T-helper 1 cell treated with Interleukin-12 subunit alpha and Interleukin-12 subunit beta and Interleukin-4 antibody, amounts not matched to agents 30 μg/mL and 1 μg/mL, for 36 hours (primary cell): ENCODE measurements at regions not wholly inside any gene's neighbourhood (a gene's known extent, or its start where the extent isn't known, plus 50 kb on each side); places are given as distances from the start of the nearest gene placed in this dataset.

ENCODE experiments used
- H3K27ac Mint-ChIP-seq: one replicate; pipeline ENCODE4 v1.8.0; 2021; ENCODE audit warnings: mild to moderate bottlenecking, mixed read lengths
- H3K27me3 Mint-ChIP-seq: one replicate; pipeline ENCODE4 v1.8.0; 2021; ENCODE audit warnings: low read depth, mixed read lengths
- H3K36me3 Mint-ChIP-seq: one replicate; pipeline ENCODE4 v1.8.0; 2021; ENCODE audit warnings: low read depth, mixed read lengths
- H3K4me1 Mint-ChIP-seq: one replicate; pipeline ENCODE4 v1.8.0; 2021; ENCODE audit warnings: low read depth, mixed read lengths
- H3K4me3 Mint-ChIP-seq: one replicate; pipeline ENCODE4 v1.8.0; 2021; ENCODE audit warnings: mild to moderate bottlenecking, moderate library complexity, mixed read lengths
- H3K9me3 Mint-ChIP-seq: one replicate; pipeline ENCODE4 v1.8.0; 2021; ENCODE audit warnings: mixed read lengths

DNA sequence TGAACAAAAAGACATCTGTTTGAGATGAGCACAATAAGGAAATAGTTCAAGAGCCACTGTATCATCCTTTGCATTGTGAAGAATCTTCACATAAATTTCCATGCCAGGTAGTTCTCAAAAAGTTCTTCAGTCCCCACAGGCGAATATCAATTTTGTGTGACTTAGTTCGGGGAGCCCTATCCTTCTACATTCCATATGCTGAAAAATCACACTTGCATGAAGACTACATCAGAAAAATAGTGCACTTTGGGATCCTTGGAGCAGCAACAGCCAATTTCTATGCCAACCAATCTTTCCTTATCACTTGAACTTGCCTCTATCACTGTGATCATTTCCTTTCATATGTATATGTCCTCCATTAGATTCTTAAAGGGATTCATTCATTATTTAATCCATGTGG, 830.6 kb upstream of the POU3F3 start:
- no peak overlapping the region for H3K27ac Mint-ChIP-seq
- no peak overlapping the region for H3K4me3 Mint-ChIP-seq
- H3K4me1 Mint-ChIP-seq, result no peaks in the 10 kb centered on the region
- no peaks in the 10 kb centered on the region for H3K36me3 Mint-ChIP-seq
- no peaks in the 10 kb centered on the region for H3K27me3 Mint-ChIP-seq
- H3K9me3 Mint-ChIP-seq, result peaks cover under 1% of the 10 kb centered on the region

DNA sequence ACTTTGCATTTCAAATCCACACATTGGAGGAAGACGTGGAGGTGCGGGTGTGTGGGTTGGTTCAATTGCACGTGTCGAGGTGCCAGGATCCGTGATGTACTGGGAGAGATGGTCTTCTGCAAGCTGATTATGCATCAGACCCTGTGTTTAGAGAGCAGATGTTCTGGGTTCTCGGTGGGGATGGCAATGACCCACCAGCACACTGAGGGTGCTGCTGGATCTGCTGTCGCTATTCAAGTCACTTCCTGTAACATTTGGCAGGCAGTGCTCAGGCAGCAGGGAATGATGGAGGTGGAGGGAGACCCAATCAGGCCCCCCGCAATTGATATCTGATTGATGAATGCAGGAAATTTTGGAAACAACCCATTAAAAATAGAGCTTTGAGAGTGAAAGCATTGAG, 830.1 kb upstream of the POU3F3 start:
- Mint-ChIP-seq H3K9me3 (no peaks in the 10 kb centered on the region), H3K36me3 (no peaks in the 10 kb centered on the region), H3K4me3 (no peak overlapping the region), H3K27me3 (no peaks in the 10 kb centered on the region), H3K4me1 (no peaks in the 10 kb centered on the region), H3K27ac (no peak overlapping the region)

DNA sequence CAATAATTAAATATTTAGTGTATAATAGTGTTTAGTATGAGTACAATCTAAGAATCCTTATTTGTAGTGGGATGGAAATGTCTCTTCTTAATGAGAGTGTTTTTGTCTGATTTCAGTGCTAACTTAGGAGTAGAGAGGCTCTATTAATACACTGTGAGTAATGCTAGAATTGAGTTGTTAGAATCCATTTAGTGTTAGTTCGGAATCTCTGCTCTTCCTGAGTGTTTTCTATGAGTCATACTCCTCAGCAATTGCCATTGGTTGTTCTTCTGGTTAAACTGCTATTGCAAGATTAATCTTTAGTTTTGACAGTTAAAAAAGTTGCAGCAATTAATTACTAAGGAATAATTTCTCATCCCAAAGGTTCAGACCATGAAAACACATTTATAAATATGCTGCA, 828.6 kb upstream of the POU3F3 start:
- no peaks in the 10 kb centered on the region for H3K36me3 Mint-ChIP-seq
- no peak overlapping the region for H3K27ac Mint-ChIP-seq
- no peaks in the 10 kb centered on the region for H3K9me3 Mint-ChIP-seq
- H3K4me1 Mint-ChIP-seq, result no peaks in the 10 kb centered on the region
- no peaks in the 10 kb centered on the region for H3K27me3 Mint-ChIP-seq
- H3K4me3 Mint-ChIP-seq, result no peak overlapping the region

DNA sequence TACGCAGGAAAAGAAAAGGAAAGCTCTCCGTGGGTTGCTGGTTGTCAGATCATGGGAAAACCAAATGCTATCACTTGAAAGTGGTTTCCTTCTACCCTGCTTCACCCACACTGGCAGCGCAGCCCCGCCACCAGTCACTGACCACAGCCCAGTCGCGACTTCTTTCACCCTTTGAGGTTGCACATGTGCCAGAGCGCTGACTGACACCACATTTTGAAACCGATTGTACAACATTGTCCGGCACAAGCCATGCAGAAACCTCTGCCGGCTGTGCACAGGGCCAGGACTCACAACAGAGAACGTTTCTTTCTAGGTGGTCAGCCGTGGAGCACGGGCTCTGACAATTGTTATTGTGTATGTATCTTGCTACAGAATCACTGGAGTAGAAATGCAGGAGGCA, 827.2 kb upstream of the POU3F3 start:
- Mint-ChIP-seq H3K9me3 (no peaks in the 10 kb centered on the region), H3K4me3 (no peak overlapping the region), H3K36me3 (no peaks in the 10 kb centered on the region), H3K4me1 (no peaks in the 10 kb centered on the region), H3K27ac (no peak overlapping the region), H3K27me3 (no peaks in the 10 kb centered on the region)

DNA sequence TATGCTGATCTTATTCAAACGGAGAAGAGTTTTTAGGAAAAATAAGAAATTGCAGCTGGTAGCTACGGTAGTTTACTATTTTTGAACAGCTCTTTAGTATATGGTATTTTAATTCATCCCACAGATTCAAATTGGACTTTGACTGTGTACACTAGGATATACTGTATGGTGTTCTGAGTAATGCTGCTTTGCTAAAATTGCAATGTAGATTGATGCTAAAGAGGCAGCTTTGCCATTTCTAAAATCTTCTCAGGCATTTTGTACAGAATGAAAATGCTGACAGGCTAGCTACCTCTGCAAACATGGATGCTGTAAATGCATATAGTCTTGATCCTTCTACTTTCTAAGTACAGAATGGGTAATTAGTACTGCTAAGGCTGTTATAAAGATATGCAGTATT, 826.6 kb upstream of the POU3F3 start:
- Mint-ChIP-seq H3K9me3 (no peaks in the 10 kb centered on the region), H3K4me3 (no peak overlapping the region), H3K27me3 (no peaks in the 10 kb centered on the region), H3K27ac (no peak overlapping the region), H3K36me3 (no peaks in the 10 kb centered on the region), H3K4me1 (no peaks in the 10 kb centered on the region)

DNA sequence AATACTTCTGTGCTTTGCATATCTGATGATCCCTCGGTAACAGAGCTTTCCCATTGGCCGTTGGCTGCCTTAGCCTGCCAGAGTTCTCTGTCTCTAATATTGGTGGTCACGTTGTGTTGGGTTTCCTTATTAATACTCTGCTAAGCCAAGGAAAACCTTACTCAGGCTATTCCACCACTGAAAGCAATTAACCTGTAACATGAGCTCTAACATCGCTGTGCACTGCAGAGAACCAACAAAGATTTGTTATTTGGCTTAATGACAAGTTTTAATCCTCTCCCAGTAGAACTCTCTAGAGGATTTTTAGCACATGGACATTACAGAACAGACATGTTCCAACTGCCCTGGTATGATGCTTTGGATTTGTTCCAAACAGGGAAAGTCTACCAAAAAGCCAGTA, 825.9 kb upstream of the POU3F3 start:
- Mint-ChIP-seq H3K4me3 (no peak overlapping the region), H3K4me1 (no peaks in the 10 kb centered on the region), H3K27ac (no peak overlapping the region), H3K36me3 (no peaks in the 10 kb centered on the region), H3K27me3 (no peaks in the 10 kb centered on the region), H3K9me3 (no peaks in the 10 kb centered on the region)

DNA sequence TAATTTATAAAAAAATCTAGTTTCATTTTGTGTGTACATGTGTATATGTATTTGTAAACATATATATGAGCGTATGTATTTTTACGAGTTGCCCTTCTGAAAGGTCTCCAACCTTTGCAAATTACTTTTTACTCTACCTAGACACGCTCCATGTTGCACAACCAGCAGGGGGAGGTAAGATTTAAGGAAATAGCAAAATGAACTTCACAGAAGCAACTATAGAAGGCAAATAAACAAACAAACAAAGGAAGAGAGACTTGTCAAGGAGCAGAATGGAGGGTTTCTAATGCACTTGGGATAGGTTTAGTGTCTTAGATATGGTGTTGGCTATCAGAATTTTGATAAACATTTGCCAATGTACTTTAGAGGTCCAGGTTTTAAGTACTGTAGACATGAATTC, 820.5 kb upstream of the POU3F3 start:
- no peaks in the 10 kb centered on the region for H3K27me3 Mint-ChIP-seq
- no peaks in the 10 kb centered on the region for H3K9me3 Mint-ChIP-seq
- H3K36me3 Mint-ChIP-seq, result no peaks in the 10 kb centered on the region
- no peak overlapping the region for H3K27ac Mint-ChIP-seq
- H3K4me1 Mint-ChIP-seq, result no peaks in the 10 kb centered on the region
- H3K4me3 Mint-ChIP-seq, result no peak overlapping the region

DNA sequence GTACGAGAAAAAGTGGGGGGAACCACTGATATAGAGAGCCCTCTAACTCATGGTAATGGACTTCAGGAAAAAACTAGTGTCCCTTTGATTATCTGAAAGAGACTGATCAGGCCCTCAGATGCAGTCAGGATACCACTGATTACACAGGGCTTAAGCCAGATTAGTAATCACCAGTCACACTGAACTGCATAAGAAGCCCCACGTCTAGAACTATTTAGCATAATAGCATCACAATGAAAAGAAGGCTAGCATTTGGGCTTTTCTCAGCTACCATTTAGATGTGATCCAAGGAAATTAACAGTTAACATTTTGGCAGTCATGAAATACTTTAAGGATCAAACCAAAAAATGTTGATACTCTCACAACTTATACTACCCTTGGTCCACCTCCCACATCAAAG, 813.1 kb upstream of the POU3F3 start:
- H3K9me3 Mint-ChIP-seq, result no peaks in the 10 kb centered on the region
- H3K4me3 Mint-ChIP-seq, result no peak overlapping the region
- no peak overlapping the region for H3K27ac Mint-ChIP-seq
- no peaks in the 10 kb centered on the region for H3K27me3 Mint-ChIP-seq
- no peaks in the 10 kb centered on the region for H3K36me3 Mint-ChIP-seq
- no peaks in the 10 kb centered on the region for H3K4me1 Mint-ChIP-seq

DNA sequence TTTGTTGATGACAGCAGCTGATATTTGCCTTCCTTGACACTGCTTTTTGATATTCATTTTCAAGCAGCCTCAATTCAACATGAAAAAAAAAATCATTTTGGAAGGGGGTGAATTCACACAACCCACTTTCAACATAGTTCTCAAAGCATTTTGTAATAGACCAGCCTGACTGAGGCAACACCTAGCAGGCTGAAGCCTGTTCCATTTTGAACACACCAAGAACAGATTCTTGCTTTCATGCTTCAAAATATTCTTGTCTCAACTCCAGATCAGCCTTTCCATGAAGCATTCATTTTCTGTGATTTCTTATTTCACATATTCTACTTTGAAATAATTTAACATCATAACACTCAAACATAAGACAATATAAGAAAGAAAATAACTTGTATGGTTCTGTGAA, 812.6 kb upstream of the POU3F3 start:
- Mint-ChIP-seq H3K9me3 (no peaks in the 10 kb centered on the region), H3K27ac (no peak overlapping the region), H3K27me3 (no peaks in the 10 kb centered on the region), H3K4me3 (no peak overlapping the region), H3K4me1 (no peaks in the 10 kb centered on the region), H3K36me3 (no peaks in the 10 kb centered on the region)

DNA sequence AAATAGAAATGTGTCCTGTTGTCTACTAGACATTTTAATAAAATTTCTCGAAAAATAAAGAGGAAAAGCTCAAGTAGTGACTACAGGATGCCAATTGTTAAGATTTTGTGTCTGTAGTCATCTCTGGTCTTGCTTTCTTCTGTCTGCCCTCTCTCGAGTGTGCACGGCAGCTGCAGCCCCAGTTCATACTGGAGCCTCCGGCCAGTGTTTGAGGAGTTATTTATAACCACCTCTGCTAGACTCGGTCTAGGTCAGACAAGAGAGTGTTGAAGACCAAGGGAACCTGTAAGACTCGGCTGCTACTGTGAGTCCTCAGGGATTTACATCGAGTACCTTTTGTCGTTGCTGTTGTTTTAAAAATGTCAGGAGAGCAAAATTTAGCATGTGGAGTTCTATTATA, 810.1 kb upstream of the POU3F3 start:
- Mint-ChIP-seq H3K36me3 (no peaks in the 10 kb centered on the region), H3K9me3 (no peaks in the 10 kb centered on the region), H3K4me1 (no peaks in the 10 kb centered on the region), H3K27ac (no peak overlapping the region), H3K27me3 (no peaks in the 10 kb centered on the region), H3K4me3 (no peak overlapping the region)

DNA sequence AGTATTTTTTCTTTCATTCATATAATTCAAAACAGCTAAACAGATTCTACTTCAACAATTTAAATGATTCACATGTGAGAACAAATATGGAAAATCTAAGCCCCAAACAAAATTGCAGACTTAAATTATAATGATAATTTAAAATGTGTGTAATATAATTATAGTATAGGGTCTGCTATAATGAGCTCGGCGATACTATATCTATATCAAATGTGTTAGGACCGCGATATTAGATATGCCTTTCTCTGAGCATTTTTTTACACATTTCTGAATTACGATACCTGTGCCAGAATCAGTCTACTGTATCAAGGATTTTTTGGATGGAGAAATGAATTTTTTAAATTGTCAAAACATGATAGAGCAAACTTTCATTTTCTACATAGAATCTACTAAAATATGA, 808.8 kb upstream of the POU3F3 start:
- no peaks in the 10 kb centered on the region for H3K9me3 Mint-ChIP-seq
- H3K36me3 Mint-ChIP-seq, result no peaks in the 10 kb centered on the region
- H3K27ac Mint-ChIP-seq, result no peak overlapping the region
- no peaks in the 10 kb centered on the region for H3K4me1 Mint-ChIP-seq
- H3K4me3 Mint-ChIP-seq, result no peak overlapping the region
- H3K27me3 Mint-ChIP-seq, result no peaks in the 10 kb centered on the region

DNA sequence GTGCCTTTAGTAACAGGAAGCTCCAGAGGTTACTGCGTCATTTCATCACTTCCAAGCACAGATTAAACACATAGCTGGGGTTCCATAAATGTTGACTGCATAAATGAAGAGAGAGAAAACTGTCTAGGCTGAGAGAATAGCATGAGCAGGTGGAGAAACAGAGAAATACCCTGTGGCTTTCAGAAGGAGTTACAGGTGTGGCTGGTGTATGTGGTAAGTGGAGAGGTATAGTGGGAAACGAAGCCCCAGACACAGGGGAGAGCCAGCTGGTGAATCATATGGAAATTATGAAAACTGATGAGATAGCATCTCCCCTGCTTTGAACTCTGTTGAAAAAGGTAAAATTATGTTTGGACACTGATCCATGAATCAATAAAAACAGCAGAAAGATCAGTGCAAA, 807.4 kb upstream of the POU3F3 start:
- H3K4me3 Mint-ChIP-seq, result no peak overlapping the region
- no peak overlapping the region for H3K27ac Mint-ChIP-seq
- no peaks in the 10 kb centered on the region for H3K27me3 Mint-ChIP-seq
- H3K36me3 Mint-ChIP-seq, result no peaks in the 10 kb centered on the region
- H3K4me1 Mint-ChIP-seq, result no peaks in the 10 kb centered on the region
- no peaks in the 10 kb centered on the region for H3K9me3 Mint-ChIP-seq

DNA sequence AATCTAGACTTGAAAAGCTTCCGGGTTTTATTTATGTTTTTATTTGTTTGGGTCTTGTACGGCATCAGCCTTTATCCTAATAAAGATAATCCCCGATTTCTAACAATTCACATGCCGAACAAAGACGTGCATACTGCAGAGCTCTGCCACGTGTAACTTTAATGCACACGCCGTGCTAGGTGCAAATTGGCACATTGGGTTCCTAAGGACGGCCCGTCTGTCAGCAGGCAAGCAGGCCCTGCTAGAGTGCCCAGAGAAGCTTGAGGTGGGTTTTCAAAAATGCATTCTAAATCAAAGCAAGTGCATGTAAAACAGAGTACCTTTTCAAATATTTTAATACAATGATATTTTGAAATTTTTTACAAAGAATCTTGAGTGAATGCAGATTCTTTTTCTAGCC, 806.4 kb upstream of the POU3F3 start:
- Mint-ChIP-seq H3K9me3 (no peaks in the 10 kb centered on the region), H3K36me3 (no peaks in the 10 kb centered on the region)

DNA sequence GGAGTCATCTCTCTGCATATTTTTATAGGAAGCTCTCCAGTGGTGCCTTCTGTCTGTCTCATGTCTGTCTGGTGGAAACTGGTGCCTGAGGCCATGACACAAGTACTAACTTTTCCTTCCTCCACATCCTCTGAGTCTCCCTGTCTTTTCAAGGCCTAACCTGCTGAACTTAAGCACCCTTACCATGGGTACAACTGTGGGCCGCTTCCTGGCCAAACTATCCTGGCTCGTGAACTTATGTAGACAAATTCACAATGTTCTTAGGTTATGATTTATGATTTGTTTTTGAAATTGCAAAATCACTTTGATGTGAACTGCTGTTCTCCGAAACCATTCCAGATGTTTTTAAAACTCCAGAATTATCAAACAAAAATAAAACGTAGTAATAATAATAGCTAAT, 804.5 kb upstream of the POU3F3 start:
- no peaks in the 10 kb centered on the region for H3K36me3 Mint-ChIP-seq
- H3K27ac Mint-ChIP-seq, result no peak overlapping the region
- H3K9me3 Mint-ChIP-seq, result no peaks in the 10 kb centered on the region
- H3K27me3 Mint-ChIP-seq, result no peaks in the 10 kb centered on the region
- H3K4me3 Mint-ChIP-seq, result no peak overlapping the region
- H3K4me1 Mint-ChIP-seq, result no peaks in the 10 kb centered on the region

More for the DNA sequence above, 806.4 kb upstream of the POU3F3 start:
- H3K4me3 Mint-ChIP-seq, result no peak overlapping the region
- no peaks in the 10 kb centered on the region for H3K27me3 Mint-ChIP-seq
- H3K4me1 Mint-ChIP-seq, result no peaks in the 10 kb centered on the region
- no peak overlapping the region for H3K27ac Mint-ChIP-seq

DNA sequence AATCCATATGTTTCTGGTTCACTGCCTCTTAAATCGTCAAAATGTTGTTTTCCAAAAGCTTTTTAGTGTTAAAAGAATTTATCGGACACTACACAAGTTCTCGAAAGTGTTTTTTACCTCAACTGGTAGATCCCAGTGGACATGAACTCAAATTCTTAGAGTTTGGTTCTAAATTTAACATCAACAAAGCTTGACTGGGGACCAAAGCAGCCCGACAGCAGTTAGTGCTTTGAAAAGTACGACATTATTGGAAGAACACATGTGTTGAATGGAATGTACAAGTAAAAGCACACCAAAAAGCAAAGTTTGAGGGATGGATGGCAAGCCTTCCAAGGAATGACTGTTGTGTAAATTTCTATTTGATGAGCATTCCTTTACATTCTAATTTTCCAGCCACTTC, 803.9 kb upstream of the POU3F3 start:
- H3K27ac Mint-ChIP-seq, result no peak overlapping the region
- no peaks in the 10 kb centered on the region for H3K4me1 Mint-ChIP-seq
- H3K36me3 Mint-ChIP-seq, result no peaks in the 10 kb centered on the region

DNA sequence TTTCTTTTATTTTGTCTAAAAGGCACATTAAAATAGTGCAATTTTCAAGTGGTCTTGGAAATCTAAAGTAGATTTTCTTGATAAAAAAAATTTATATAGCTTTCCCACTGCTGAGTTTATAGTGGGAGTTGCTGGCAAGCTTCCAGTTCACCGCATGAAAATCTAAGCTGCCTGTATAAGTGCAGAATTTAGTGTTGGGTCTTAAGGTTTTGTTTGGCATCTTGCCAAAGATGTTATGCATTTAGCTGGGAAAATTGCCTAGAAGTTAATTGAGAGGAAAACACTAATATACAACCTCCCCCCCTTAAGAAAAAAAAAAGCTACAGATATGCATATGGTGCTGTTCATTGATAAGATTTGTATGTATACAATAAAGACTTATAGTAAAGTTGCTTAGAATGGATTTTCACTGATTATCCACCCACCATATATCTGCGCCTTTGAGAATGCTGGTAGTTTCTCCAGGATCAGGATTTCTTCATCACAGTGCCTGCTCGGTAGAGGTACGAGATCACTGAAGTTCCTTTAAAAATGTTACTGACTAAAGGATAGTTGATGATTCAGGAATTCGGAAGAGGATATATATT, 803.2 kb upstream of the POU3F3 start:
- Mint-ChIP-seq H3K4me3 (no peak overlapping the region), H3K27me3 (no peaks in the 10 kb centered on the region), H3K27ac (no peak overlapping the region), H3K36me3 (no peaks in the 10 kb centered on the region), H3K9me3 (no peaks in the 10 kb centered on the region), H3K4me1 (no peaks in the 10 kb centered on the region)

More for the DNA sequence above, 803.9 kb upstream of the POU3F3 start:
- H3K27me3 Mint-ChIP-seq, result no peaks in the 10 kb centered on the region
- no peak overlapping the region for H3K4me3 Mint-ChIP-seq
- no peaks in the 10 kb centered on the region for H3K9me3 Mint-ChIP-seq
